Left ventricle myocardium superior (tissue), 1 donor: ENCODE measurements at regions not wholly inside any gene's neighbourhood (a gene's known extent, or its start where the extent isn't known, plus 50 kb on each side); places are given as distances from the start of the nearest gene placed in this dataset.

Experiments
- ATAC-seq: fragments of 200-7000 bp; cut with Tn5 transposase; one replicate; pipeline ENCODE4 v1.9.1; 2020; ENCODE audit warnings: mild to moderate bottlenecking, moderate library complexity
- DNase-seq: peaks from one replicate; pipeline ENCODE4 v3.0.0-alpha.2; 2020
- intact Hi-C: fragments of 100-400 bp; cut with micrococcal nuclease; formaldehyde crosslinking; loops from one replicate; pipeline ENCODE4 v1.11.0; 2022
- donor health status: DM: no; HTN: yes; CAD: no; lungs with severe emphysema.

- DNase-seq = no peak
- ATAC-seq = no peak
- intact Hi-C loops = no loop called here
These were observed 200.2 kb downstream of the OSR1 start for GRCh38 chr2:19158211-19158610.

- intact Hi-C loops = no loop called here
- DNase-seq (no peak), ATAC-seq (no peak)
These were observed 201.8 kb downstream of the OSR1 start for GRCh38 chr2:19156646-19157045.

GRCh38 chr2:19150726-19151125 is 207.7 kb downstream of the OSR1 start:
- intact Hi-C loops = no loop called here
- ATAC-seq = no peak
- DNase-seq = no peak

- intact Hi-C loops = no loop called here
- no peak for DNase-seq
- no peak for ATAC-seq
These were observed 211.6 kb downstream of the OSR1 start for GRCh38 chr2:19146867-19147266.

GRCh38 chr2:19141234-19142004 is 217.0 kb downstream of the OSR1 start:
- DNase-seq = no peak
- no peak for ATAC-seq
- intact Hi-C loops = no loop called here

GRCh38 chr2:19140463-19141208 is 217.8 kb downstream of the OSR1 start:
- intact Hi-C loops = no loop called here
- ATAC-seq = no peak
- DNase-seq = no peak

GRCh38 chr2:19139386-19139785 is 219.0 kb downstream of the OSR1 start:
- no peak for ATAC-seq
- DNase-seq = no peak
- intact Hi-C loops = no loop called here

- ATAC-seq (no peak), DNase-seq (no peak)
- intact Hi-C loops = no loop called here
These were observed 220.1 kb downstream of the OSR1 start for GRCh38 chr2:19138264-19138825.

GRCh38 chr2:19137433-19137832 is 221.0 kb downstream of the OSR1 start:
- intact Hi-C loops = no loop called here
- DNase-seq (no peak), ATAC-seq (no peak)

- DNase-seq = no peak
These were observed 225.5 kb downstream of the OSR1 start for GRCh38 chr2:19132967-19133366.

GRCh38 chr2:19131871-19132270 is 226.6 kb downstream of the OSR1 start:
- ATAC-seq (no peak), DNase-seq (no peak)
- intact Hi-C loops = no loop called here

More at GRCh38 chr2:19132967-19133366, 225.5 kb downstream of the OSR1 start:
- intact Hi-C loops = no loop called here
- ATAC-seq = no peak

GRCh38 chr2:19128148-19128547 is 230.3 kb downstream of the OSR1 start:
- ATAC-seq (no peak), DNase-seq (no peak)
- intact Hi-C loops = no loop called here

- DNase-seq (no peak), ATAC-seq (no peak)
- intact Hi-C loops = no loop called here
These were observed 230.8 kb downstream of the OSR1 start for GRCh38 chr2:19127616-19128015.

GRCh38 chr2:19125901-19126680 is 232.3 kb downstream of the OSR1 start:
- intact Hi-C loops = no loop called here
- DNase-seq (no peak), ATAC-seq (no peak)

- intact Hi-C loops = no loop called here
- ATAC-seq (no peak), DNase-seq (no peak)
These were observed 234.3 kb downstream of the OSR1 start for GRCh38 chr2:19124135-19124534.

- DNase-seq = no peak
- ATAC-seq = no peak
- intact Hi-C loops = no loop called here
These were observed 234.9 kb downstream of the OSR1 start for GRCh38 chr2:19123556-19123955.

GRCh38 chr2:19122220-19122619 is 236.2 kb downstream of the OSR1 start:
- intact Hi-C loops = no loop called here
- DNase-seq (no peak), ATAC-seq (no peak)

GRCh38 chr2:19120941-19121750 is 237.3 kb downstream of the OSR1 start:
- peak; percentile 93 for ATAC-seq
- DNase-seq = peak; percentile 47
- intact Hi-C loops = no loop called here

GRCh38 chr2:19120181-19120580 is 238.2 kb downstream of the OSR1 start:
- intact Hi-C loops = no loop called here
- ATAC-seq (no peak), DNase-seq (no peak)
